GM12873 (cell line): ENCODE measurements at regions not wholly inside any gene's neighbourhood (a gene's known extent, or its start where the extent isn't known, plus 50 kb on each side); places are given as distances from the start of the nearest gene placed in this dataset.

Experiments used
- TF ChIP-seq, protein P1 (sequence below): IDR thresholded peaks from 2 replicates; pipeline ENCODE4 v1.5.1; 2012; ENCODE audit warnings: low read depth, mild to moderate bottlenecking, moderate library complexity, low read length, control low read depth; ENCODE audit not compliant: insufficient read depth; ENCODE audit errors: missing control alignments

DNA sequence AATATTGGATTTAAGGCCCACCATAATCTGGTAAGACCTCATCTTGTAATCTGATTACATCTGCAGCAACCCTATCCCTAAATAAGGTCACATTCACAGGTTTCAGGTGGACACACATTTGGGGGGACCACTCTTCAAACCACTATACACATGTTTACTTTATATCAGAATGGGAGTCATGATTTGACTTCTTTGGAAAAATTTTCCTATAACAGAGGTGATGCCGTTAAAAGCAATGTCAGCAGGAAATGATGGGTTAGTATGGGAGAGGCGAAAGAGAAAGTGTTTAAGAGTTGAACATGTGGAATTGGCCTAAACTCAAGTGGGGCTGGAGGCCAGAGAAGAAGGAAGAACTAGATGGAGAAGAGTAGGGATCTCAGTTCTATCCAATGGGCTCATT is 281.7 kb upstream of the ERCC4 start:
- TF ChIP-seq, protein P1, sequence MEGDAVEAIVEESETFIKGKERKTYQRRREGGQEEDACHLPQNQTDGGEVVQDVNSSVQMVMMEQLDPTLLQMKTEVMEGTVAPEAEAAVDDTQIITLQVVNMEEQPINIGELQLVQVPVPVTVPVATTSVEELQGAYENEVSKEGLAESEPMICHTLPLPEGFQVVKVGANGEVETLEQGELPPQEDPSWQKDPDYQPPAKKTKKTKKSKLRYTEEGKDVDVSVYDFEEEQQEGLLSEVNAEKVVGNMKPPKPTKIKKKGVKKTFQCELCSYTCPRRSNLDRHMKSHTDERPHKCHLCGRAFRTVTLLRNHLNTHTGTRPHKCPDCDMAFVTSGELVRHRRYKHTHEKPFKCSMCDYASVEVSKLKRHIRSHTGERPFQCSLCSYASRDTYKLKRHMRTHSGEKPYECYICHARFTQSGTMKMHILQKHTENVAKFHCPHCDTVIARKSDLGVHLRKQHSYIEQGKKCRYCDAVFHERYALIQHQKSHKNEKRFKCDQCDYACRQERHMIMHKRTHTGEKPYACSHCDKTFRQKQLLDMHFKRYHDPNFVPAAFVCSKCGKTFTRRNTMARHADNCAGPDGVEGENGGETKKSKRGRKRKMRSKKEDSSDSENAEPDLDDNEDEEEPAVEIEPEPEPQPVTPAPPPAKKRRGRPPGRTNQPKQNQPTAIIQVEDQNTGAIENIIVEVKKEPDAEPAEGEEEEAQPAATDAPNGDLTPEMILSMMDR = no peak

DNA sequence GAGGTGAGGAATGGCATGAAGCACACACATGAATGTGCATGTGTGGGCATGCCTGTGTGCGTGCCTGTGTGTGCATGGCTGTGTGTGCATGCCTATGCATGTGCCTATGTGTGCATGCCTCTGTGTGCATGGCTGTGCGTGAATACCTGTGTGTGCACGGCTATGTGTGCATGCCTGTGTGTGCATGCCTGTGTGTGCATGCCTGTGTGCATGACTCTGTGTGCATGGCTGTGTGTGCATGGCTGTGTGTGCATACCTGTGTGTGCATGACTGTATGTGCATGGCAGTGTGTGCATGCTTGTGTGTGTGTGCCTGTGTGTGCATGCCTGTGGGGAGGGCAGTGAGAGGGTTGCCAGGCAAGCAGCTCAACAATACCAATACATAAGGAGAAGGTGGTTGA is 276.5 kb upstream of the ERCC4 start:
- TF ChIP-seq, protein P1 = no peak

DNA sequence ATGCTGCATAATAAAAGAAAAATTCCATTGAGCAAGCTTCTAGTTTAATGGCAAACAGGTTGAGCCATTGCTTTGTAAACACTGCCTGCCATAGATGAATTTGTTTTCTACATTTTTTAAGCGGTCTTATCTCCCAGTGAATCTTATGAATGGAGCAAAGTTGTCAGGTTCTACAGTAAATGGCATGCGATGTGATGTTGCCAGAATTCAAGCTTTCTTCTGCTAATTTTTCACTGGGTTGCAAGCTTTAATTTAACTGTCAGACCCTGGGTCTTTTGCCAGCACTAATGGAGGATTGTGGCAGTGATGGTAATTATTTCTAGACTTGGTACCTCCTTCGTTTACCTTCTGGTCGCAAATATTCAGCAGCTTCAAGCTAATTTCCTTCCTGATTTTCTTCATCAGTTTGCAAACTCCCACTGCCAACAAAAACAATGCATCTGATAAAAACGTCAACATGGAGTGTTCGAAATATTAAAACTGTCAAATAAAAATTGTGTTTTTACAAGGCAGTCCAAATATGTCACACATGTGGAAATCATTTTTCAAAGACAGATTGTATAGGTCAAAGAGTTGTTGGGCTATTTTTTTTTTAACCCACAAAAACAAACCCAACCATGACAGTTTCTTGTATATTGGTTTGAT is 274.2 kb upstream of the ERCC4 start:
- TF ChIP-seq, protein P1 = no peak

DNA sequence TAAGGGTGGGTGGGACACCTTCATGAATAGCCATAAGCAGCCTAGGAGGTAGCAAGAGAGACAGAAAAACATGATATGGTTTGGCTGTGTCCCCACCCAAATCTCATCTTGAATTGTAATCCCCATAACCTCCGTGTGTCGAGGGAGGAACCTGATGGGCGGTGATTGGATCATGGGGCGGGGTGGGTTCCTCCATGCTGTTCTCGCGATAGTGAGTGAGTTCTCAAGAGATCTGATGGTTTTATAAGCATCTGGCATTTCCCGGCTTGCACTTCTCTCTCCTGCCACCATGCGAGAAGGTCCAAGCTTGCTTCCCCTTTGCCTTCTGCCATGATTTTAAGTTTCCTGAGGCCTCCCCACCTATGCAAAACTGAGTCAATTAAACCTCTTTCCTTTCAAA is 259.1 kb upstream of the ERCC4 start:
- TF ChIP-seq, protein P1 = no peak

DNA sequence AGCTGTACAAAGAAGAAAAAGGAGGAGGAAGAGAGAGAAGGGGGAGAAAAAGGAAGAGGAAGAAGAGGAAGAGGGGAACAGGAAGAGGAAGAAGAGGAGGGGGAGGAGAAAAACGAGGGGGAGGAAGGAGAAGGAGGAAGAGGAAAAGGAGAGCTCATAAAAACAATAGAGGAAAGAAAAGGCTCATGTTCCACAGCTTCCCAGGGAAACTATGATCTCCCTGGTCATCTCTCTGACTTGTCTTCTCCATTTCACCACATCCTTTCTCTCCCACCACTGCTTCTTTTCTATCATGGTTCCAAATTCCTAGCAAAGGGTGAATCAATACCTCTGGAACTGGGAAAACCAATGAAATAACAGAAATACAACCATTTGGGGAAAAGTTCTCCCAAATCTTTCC is 254.1 kb upstream of the ERCC4 start:
- TF ChIP-seq, protein P1 = no peak

DNA sequence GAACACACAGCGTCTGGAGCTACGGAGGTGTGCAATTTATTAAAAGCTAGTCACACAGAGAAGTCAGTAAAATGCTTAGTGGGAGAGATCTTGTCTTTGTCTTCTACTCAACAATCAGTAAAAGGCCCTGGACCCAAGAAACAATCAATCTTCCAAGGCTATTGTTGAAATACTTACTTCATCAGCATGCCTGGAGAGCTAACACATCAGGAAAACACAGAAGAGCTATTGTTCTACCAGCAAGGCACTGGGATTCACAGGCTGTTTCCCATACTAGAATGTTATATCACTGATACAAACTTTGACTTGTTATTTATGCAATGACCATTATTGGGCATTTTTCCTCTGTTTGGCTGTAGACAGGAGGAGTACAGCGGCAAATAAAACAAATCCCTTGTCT is 247.8 kb upstream of the ERCC4 start:
- TF ChIP-seq, protein P1 = no peak

DNA sequence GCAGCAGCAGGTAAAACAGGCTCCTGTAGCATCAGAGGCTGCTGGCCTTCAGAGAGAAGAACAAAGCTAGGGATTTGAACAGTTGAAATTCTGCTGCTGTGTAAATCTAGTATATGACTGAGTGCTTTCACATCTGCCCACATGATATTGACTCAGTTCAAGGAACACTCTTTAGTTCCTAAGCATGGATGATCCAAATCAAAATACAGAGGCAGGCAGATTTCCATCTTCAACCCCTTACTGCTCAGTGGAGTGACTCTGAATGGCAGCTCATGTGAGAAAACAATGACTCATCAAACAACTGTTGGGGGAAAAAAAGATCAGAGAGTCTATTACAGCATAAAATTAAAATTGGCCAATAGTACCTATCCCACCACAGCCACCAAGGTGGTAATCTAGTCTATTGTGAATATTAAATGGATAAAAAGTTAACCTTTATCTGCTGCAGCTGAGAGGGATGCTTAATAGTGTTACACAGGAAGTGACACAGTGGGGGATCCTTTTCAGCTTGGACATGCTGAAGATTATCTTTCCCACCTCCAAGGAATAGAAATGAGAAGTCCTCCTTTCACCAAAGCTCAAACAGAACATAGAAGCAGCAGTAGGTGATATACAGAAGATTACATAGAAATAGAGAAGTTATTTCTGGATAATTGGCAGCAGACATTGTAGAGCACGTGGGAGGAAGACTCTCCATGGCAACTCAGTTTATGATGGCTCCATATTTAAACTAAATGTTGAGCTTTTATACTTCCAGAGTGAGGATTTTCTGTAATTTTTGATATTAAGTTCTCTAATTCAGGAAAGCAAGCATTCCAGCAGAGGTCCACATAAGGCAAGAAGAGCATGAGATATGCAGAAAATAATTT is 239.7 kb upstream of the ERCC4 start:
- TF ChIP-seq, protein P1 = no peak
